Neural cell (in vitro differentiated cells): ENCODE measurements at regions not wholly inside any gene's neighbourhood (a gene's known extent, or its start where the extent isn't known, plus 50 kb on each side); places are given as distances from the start of the nearest gene placed in this dataset.

Experiments
- CTCF ChIP-seq: fragments of 450-650 bp; IDR thresholded peaks from 2 replicates; pipeline ENCODE4 v1.5.1; 2014; ENCODE audit warnings: antibody characterized with exemption, mild to moderate bottlenecking, moderate library complexity; ENCODE audit not compliant: poor library complexity, severe bottlenecking
- EP300 ChIP-seq: fragments of 450-650 bp; conservative IDR thresholded peaks from 2 replicates; pipeline ENCODE4 v1.6.1; 2014; ENCODE audit warnings: antibody characterized with exemption, mild to moderate bottlenecking, moderate library complexity; ENCODE audit not compliant: poor library complexity, severe bottlenecking
- EZH2 ChIP-seq: fragments of 200-600, 300-800 bp; shearing (Covaris generic), sonication (generic); IDR thresholded peaks from 2 replicates; pipeline ENCODE4 v1.6.1; 2014; ENCODE audit warnings: antibody characterized with exemption, low read length, borderline replicate concordance, mild to moderate bottlenecking; ENCODE audit not compliant: insufficient read depth, poor library complexity, severe bottlenecking
- MXI1 ChIP-seq: fragments of 450-650 bp; conservative IDR thresholded peaks from 2 replicates; pipeline ENCODE4 v1.6.1; 2014; ENCODE audit warnings: antibody characterized with exemption, mild to moderate bottlenecking; ENCODE audit not compliant: poor library complexity, severe bottlenecking
- POLR2AphosphoS5 ChIP-seq: IDR thresholded peaks from 2 replicates; pipeline ENCODE4 v1.6.1; 2012
- RAD21 ChIP-seq: fragments of 450-650 bp; conservative IDR thresholded peaks from 2 replicates; pipeline ENCODE4 v1.6.1; 2014; ENCODE audit warnings: antibody characterized with exemption, mild to moderate bottlenecking, moderate library complexity
- REST ChIP-seq: IDR thresholded peaks from 2 replicates; pipeline ENCODE4 v1.6.1; 2012; ENCODE audit warnings: borderline replicate concordance
- SMC3 ChIP-seq: fragments of 450-650 bp; conservative IDR thresholded peaks from 2 replicates; pipeline ENCODE4 v1.6.1; 2014; ENCODE audit warnings: antibody characterized with exemption, mild to moderate bottlenecking, moderate library complexity; ENCODE audit not compliant: poor library complexity
- TAF1 ChIP-seq: IDR thresholded peaks from 2 replicates; pipeline ENCODE4 v1.6.1; 2012; ENCODE audit warnings: low read depth

GRCh38 chr12:91887957-91888356 lies 257.7 kb downstream of the BTG1 start:
- TF ChIP-seq EP300: no peak
- TF ChIP-seq CTCF: no peak
- TF ChIP-seq EZH2: no peak
- TF ChIP-seq POLR2AphosphoS5: no peak
- TF ChIP-seq MXI1: no peak
- TF ChIP-seq SMC3: no peak
- no peak for TF ChIP-seq TAF1
- no peak for TF ChIP-seq RAD21
- TF ChIP-seq REST: no peak
